ENCODE measurements at regions not wholly inside any gene's neighbourhood (a gene's known extent, or its start where the extent isn't known, plus 50 kb on each side); places are given as distances from the start of the nearest gene placed in this dataset.

DNA sequence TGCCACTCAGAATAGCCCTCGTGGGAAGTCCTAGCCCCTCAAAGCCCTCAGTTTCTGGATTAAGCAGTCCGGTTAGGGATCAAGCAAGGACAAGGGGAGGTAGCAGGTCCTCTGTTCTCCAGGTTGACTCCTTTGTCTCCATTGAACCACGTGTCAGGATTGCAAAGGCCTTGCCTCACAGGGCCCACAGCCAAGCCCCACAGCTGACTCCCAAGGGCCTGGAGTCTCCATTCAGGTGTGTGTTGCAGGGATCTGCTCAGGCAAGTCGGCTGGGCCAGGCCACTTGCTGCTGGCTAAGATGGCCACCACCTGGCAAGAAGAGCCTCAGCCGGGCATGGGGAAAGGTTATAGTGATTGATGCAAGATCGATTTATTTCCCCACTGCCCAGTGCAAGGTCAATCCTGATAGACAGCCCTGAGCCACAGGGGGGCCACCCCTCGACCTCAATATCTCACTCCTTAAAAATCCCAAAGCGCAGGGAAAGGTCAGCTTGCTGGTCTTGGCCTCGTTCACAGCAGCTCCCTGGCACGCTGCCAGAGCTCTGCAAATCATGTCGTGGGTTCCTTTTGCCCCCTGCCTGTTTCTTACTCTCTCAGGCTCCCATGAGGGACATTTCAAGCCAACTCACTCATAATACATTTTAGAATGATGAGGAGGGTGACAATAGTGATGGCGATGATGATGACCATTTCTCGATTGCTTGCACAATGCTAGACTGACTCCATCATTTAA lies 75.9 kb downstream of the EDN3 start:
- intact Hi-C loops (cut with micrococcal nuclease; ENCODE audit: unreplicated experiment) = no loop called here
- no TSS peak for BruUV-seq (replicated peaks)

DNA sequence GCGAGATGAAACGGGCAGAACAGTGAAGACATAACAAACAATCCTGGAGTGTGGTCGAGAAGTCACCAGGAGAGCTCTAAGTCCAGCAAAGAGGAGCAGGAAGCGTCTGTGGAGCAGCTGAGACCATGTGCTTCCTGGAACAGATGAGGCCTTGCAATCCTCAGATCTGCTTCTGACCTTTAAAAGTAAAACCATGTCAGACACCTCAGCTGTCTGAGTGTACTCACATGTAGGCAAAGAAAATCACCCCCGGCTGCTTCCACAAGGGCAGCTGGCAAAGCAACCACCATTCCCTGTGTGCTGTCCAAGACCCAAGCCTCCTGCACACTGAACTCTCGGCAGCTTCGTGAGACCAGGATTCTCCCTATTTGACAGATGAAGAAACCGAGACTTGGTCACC lies 76.6 kb downstream of the EDN3 start:
- no peaks in the 10 kb centered on the region for H3K36me3 ChIP-seq (ENCODE audit: insufficient read depth, low read length)
- no peaks in the 10 kb centered on the region for H3K9me2 ChIP-seq (ENCODE audit: insufficient read depth, low read length)
- intact Hi-C loops (cut with micrococcal nuclease; ENCODE audit: unreplicated experiment) = no loop called here
- no peaks in the 10 kb centered on the region for H4K20me1 ChIP-seq (ENCODE audit: insufficient read depth, low read length)
- TF ChIP-seq, protein P1, sequence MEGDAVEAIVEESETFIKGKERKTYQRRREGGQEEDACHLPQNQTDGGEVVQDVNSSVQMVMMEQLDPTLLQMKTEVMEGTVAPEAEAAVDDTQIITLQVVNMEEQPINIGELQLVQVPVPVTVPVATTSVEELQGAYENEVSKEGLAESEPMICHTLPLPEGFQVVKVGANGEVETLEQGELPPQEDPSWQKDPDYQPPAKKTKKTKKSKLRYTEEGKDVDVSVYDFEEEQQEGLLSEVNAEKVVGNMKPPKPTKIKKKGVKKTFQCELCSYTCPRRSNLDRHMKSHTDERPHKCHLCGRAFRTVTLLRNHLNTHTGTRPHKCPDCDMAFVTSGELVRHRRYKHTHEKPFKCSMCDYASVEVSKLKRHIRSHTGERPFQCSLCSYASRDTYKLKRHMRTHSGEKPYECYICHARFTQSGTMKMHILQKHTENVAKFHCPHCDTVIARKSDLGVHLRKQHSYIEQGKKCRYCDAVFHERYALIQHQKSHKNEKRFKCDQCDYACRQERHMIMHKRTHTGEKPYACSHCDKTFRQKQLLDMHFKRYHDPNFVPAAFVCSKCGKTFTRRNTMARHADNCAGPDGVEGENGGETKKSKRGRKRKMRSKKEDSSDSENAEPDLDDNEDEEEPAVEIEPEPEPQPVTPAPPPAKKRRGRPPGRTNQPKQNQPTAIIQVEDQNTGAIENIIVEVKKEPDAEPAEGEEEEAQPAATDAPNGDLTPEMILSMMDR (conservative IDR thresholded peaks at IDR 0.05; ENCODE audit: low read length) = no peak
- TF ChIP-seq EZH2phosphoT487 (IDR thresholded peaks at IDR 0.05; ENCODE audit: borderline replicate concordance, low read depth, low read length) = no peak
- no peaks in the 10 kb centered on the region for H3K79me2 ChIP-seq (ENCODE audit: insufficient read depth, low read depth, low read length)
- no peaks in the 10 kb centered on the region for H3K9me3 ChIP-seq (ENCODE audit: low read length)
- no TSS peak for BruUV-seq (replicated peaks)
- no peaks in the 10 kb centered on the region for H3K4me1 ChIP-seq (ENCODE audit: insufficient read depth, low read length, poor library complexity, severe bottlenecking)
- ChIA-PET CTCF (ENCODE audit: unreplicated experiment) (no interaction called here), POLR2A (interaction anchor here (0.6 kb wide), 1 partner anchor 1248 kb away, joined by 6 read pairs; no protein-coding TSS in a partner anchor)
- no peak overlapping the region for H3K4me3 ChIP-seq (ENCODE audit: low read depth, low read length, poor library complexity, severe bottlenecking)
- H3K4me2 ChIP-seq (ENCODE audit: low read length) = no peak overlapping the region
- H3K27ac ChIP-seq (ENCODE audit: low read depth, low read length, poor library complexity, severe bottlenecking) = no peak overlapping the region
- no peak for DNase-seq (ENCODE audit: low spot score)
- no peak overlapping the region for H2AFZ ChIP-seq (ENCODE audit: low read length)

More for the DNA sequence above, 75.9 kb downstream of the EDN3 start:
- no peaks in the 10 kb centered on the region for H3K79me2 ChIP-seq (ENCODE audit: insufficient read depth, low read depth, low read length)
- CTCF ChIA-PET (ENCODE audit: unreplicated experiment) = no interaction called here
- H3K36me3 ChIP-seq (ENCODE audit: insufficient read depth, low read length) = no peaks in the 10 kb centered on the region
- no peak for TF ChIP-seq EZH2phosphoT487 (IDR thresholded peaks at IDR 0.05; ENCODE audit: borderline replicate concordance, low read depth, low read length)
- H3K27ac ChIP-seq (ENCODE audit: low read depth, low read length, poor library complexity, severe bottlenecking) = no peak overlapping the region
- DNase-seq (ENCODE audit: low spot score) = no peak
- H3K9me3 ChIP-seq (ENCODE audit: low read length) = no peaks in the 10 kb centered on the region
- H3K4me3 ChIP-seq (ENCODE audit: low read depth, low read length, poor library complexity, severe bottlenecking) = no peak overlapping the region
- no peaks in the 10 kb centered on the region for H3K9me2 ChIP-seq (ENCODE audit: insufficient read depth, low read length)
- no peaks in the 10 kb centered on the region for H4K20me1 ChIP-seq (ENCODE audit: insufficient read depth, low read length)
- no peaks in the 10 kb centered on the region for H3K4me1 ChIP-seq (ENCODE audit: insufficient read depth, low read length, poor library complexity, severe bottlenecking)
- no peak overlapping the region for H2AFZ ChIP-seq (ENCODE audit: low read length)
- POLR2A ChIA-PET = interaction anchor here (0.6 kb wide), 1 partner anchor 1249 kb away, joined by 6 read pairs; no protein-coding TSS in a partner anchor
- H3K4me2 ChIP-seq (ENCODE audit: low read length) = no peak overlapping the region

DNA sequence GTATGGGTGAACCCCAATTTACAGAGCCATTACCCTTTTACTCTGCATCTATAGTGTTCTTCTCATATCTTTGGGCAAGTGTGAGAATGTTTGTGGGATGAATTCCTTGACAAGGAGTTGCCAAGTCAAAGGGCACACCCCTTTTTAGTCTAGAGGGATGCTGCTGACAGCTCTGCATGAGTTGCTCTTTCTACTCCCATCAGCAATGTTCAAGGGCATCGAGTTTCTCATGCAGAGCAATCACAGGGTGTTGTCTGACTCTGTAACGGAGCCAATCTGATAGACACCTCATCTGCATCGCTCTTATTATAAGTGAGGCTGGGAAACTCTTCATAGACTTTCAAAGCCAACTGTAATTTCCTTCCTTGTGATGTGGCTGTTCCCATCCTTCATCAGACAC lies 77.4 kb downstream of the EDN3 start:
- H3K4me1 ChIP-seq (ENCODE audit: insufficient read depth, low read length, poor library complexity, severe bottlenecking) = no peaks in the 10 kb centered on the region
- no peak overlapping the region for H3K27ac ChIP-seq (ENCODE audit: low read depth, low read length, poor library complexity, severe bottlenecking)
- H3K4me2 ChIP-seq (ENCODE audit: low read length) = no peak overlapping the region
- intact Hi-C loops (cut with micrococcal nuclease; ENCODE audit: unreplicated experiment) = no loop called here
- H3K36me3 ChIP-seq (ENCODE audit: insufficient read depth, low read length) = no peaks in the 10 kb centered on the region
- ChIA-PET CTCF (ENCODE audit: unreplicated experiment) (no interaction called here), POLR2A (no interaction called here)
- no peaks in the 10 kb centered on the region for H3K9me2 ChIP-seq (ENCODE audit: insufficient read depth, low read length)
- H4K20me1 ChIP-seq (ENCODE audit: insufficient read depth, low read length) = no peaks in the 10 kb centered on the region
- H3K79me2 ChIP-seq (ENCODE audit: insufficient read depth, low read depth, low read length) = no peaks in the 10 kb centered on the region
- no peak overlapping the region for H3K4me3 ChIP-seq (ENCODE audit: low read depth, low read length, poor library complexity, severe bottlenecking)
- BruUV-seq (replicated peaks) = no TSS peak
- no peak for TF ChIP-seq EZH2phosphoT487 (IDR thresholded peaks at IDR 0.05; ENCODE audit: borderline replicate concordance, low read depth, low read length)
- TF ChIP-seq, protein P1 (conservative IDR thresholded peaks at IDR 0.05; ENCODE audit: low read length) = no peak
- no peaks in the 10 kb centered on the region for H3K9me3 ChIP-seq (ENCODE audit: low read length)
- no peak for DNase-seq (ENCODE audit: low spot score)
- H2AFZ ChIP-seq (ENCODE audit: low read length) = no peak overlapping the region

Data from OCI-LY7 (cell line).